HepG2 (cell line): ENCODE measurements at regions not wholly inside any gene's neighbourhood (a gene's known extent, or its start where the extent isn't known, plus 50 kb on each side); places are given as distances from the start of the nearest gene placed in this dataset.

Source experiments
- ATAC-seq: fragments of 200-7000 bp; cut with Tn5 transposase; 3 replicates; pipeline ENCODE4 v1.9.1; 2020; ENCODE audit warnings: mild to moderate bottlenecking, moderate library complexity
- BruUV-seq: library from RNA; stranded (reverse); fragments of 400-500 nt; replicated peaks from 2 replicates; lab custom pipeline; 2021; lab: Mats Ljungman, UMichigan
- CTCF ChIA-PET: fragments of 300-600 bp; formaldehyde crosslinking; extraction: SDS; loops from one replicate; lab custom pipeline; 2021; ENCODE audit warnings: low total read pairs, inconsistent platforms, low intra/inter-chr PET ratio; lab: Yijun Ruan, JAX
- POLR2A ChIA-PET: fragments of 350-600 bp; sonication (Branson Sonifier 250); formaldehyde crosslinking; loops from one replicate; lab custom pipeline; 2020; ENCODE audit warnings: antibody characterized with exemption, inconsistent platforms; lab: Yijun Ruan, JAX
- DNase-seq: peaks from one replicate; pipeline ENCODE4 v3.0.0-alpha.2; 2015; ENCODE audit warnings: low spot score
- FAIRE-seq: peaks from 3 replicates; lab custom pipeline; 2011; peaks lifted over from hg19 to GRCh38; lab: Jason Lieb, UNC
- H2AFZ ChIP-seq: one replicate; pipeline ENCODE4 v1.6.1; 2011; ENCODE audit warnings: low read length, inconsistent platforms
- H3K27ac ChIP-seq: fragments of 300-600 bp; 3 replicates; pipeline ENCODE4 v1.8.0; 2011; ENCODE audit warnings: mixed run types, mild to moderate bottlenecking, mixed read lengths, low read length, inconsistent platforms; ENCODE audit not compliant: insufficient read depth; ENCODE audit errors: extremely low read length
- H3K27me3 ChIP-seq, 2 experiments: fragments of 200-600 bp in 1 of 2; 2 replicates in 1 of 2; 3 replicates in 1 of 2; pipeline versions ENCODE4 v1.6.0 to v1.8.0; 2011; ENCODE audit warnings: low read length in 2 of 2, mild to moderate bottlenecking in 2 of 2, moderate library complexity in 2 of 2, inconsistent platforms in 1 of 2; ENCODE audit not compliant: insufficient read depth in 2 of 2, control insufficient read depth in 1 of 2
- H3K36me3 ChIP-seq, 2 experiments: fragments of 200-600 bp in 1 of 2; replicated peaks in 1 of 2; 2 replicates in 1 of 2; 3 replicates in 1 of 2; pipeline versions ENCODE4 v1.5.1 to v1.8.0; 2011; ENCODE audit warnings: low read length in 2 of 2, inconsistent platforms in 1 of 2; ENCODE audit not compliant: insufficient read depth in 2 of 2, control insufficient read depth in 1 of 2
- H3K4me1 ChIP-seq: 2 replicates; pipeline ENCODE4 v1.5.1; 2012; ENCODE audit warnings: low read length, inconsistent platforms; ENCODE audit not compliant: insufficient read depth
- H3K4me2 ChIP-seq: 2 replicates; pipeline ENCODE4 v1.6.0; 2011; ENCODE audit warnings: low read depth, low read length, inconsistent platforms
- H3K4me3 ChIP-seq, 3 experiments: fragments of 200-600 bp in 1 of 3; sonication (generic), shearing (Covaris generic) in 1 of 3; replicated peaks in 1 of 3; 2 replicates each; pipeline ENCODE4 v1.5.1; 2011 to 2016; ENCODE audit warnings: low read length in 3 of 3, inconsistent platforms in 2 of 3, low read depth in 2 of 3, mild to moderate bottlenecking in 2 of 3, control low read depth in 1 of 3, mixed read lengths in 1 of 3; ENCODE audit not compliant: insufficient read depth in 1 of 3
- H3K79me2 ChIP-seq: one replicate; pipeline ENCODE4 v1.6.1; 2011; ENCODE audit warnings: low read length, inconsistent platforms; ENCODE audit not compliant: insufficient read depth
- H3K9ac ChIP-seq: 2 replicates; pipeline ENCODE4 v1.6.0; 2011; ENCODE audit warnings: mild to moderate bottlenecking, low read depth, low read length, inconsistent platforms; ENCODE audit not compliant: insufficient read depth
- H3K9me3 ChIP-seq: 2 replicates; pipeline ENCODE4 v1.5.1; 2012; ENCODE audit warnings: mild to moderate bottlenecking, low read length
- H4K20me1 ChIP-seq: 2 replicates; pipeline ENCODE4 v1.6.0; 2011; ENCODE audit warnings: inconsistent platforms, mild to moderate bottlenecking, low read length, moderate library complexity; ENCODE audit not compliant: insufficient read depth
- ASH2L ChIP-seq: fragments of 300-600, 200-600 bp; sonication (generic); IDR thresholded peaks from 2 replicates; pipeline ENCODE4 v1.7.0; 2017; ENCODE audit warnings: low read depth, mild to moderate bottlenecking, moderate library complexity, mixed read lengths, low read length; ENCODE audit not compliant: insufficient read length
- ESRRA ChIP-seq: sonication (generic); formaldehyde crosslinking; IDR thresholded peaks from 2 replicates; pipeline ENCODE4 v1.5.1; 2020; ENCODE audit warnings: mild to moderate bottlenecking, low read depth, missing genetic modification reagents
- GZF1 ChIP-seq: sonication (generic); formaldehyde crosslinking; IDR thresholded peaks from 2 replicates; pipeline ENCODE4 v1.5.1; 2020; ENCODE audit warnings: mild to moderate bottlenecking, missing genetic modification reagents
- IRF9 ChIP-seq: sonication (generic); formaldehyde crosslinking; IDR thresholded peaks from 2 replicates; pipeline ENCODE4 v1.8.0; 2022; ENCODE audit warnings: missing genetic modification reagents, mild to moderate bottlenecking, borderline replicate concordance
- KMT2B ChIP-seq: IDR thresholded peaks from 2 replicates; pipeline ENCODE4 v1.6.1; 2016; ENCODE audit warnings: missing genetic modification reagents, missing compliant biosample characterization
- LCORL ChIP-seq, 2 experiments: fragments of 450-650 bp in 1 of 2; sonication (generic) in 1 of 2; formaldehyde crosslinking in 1 of 2; IDR thresholded peaks; 2 replicates each; pipeline versions ENCODE4 v1.5.0 to v1.6.1; 2017 to 2020; ENCODE audit warnings: antibody characterized with exemption in 1 of 2, missing genetic modification reagents in 1 of 2
- MED13 ChIP-seq: sonication (generic); formaldehyde crosslinking; IDR thresholded peaks from 2 replicates; pipeline ENCODE4 v1.5.0; 2020; ENCODE audit warnings: missing genetic modification reagents
- MYC ChIP-seq: sonication (generic); formaldehyde crosslinking; IDR thresholded peaks from 2 replicates; pipeline ENCODE4 v1.9.0; 2021; ENCODE audit warnings: missing genetic modification reagents, borderline replicate concordance
- NAIF1 ChIP-seq: sonication (generic); formaldehyde crosslinking; IDR thresholded peaks from 2 replicates; pipeline ENCODE4 v1.5.0; 2020; ENCODE audit warnings: mild to moderate bottlenecking, missing genetic modification reagents, borderline replicate concordance
- RNF2 ChIP-seq: fragments of 450-650 bp; conservative IDR thresholded peaks from 2 replicates; pipeline ENCODE4 v1.6.1; 2016; ENCODE audit warnings: low read depth
- SOX13 ChIP-seq, 3 experiments: fragments of 450-650 bp in 1 of 3; sonication (generic) in 1 of 3; formaldehyde crosslinking in 1 of 3; IDR thresholded peaks in 2 of 3; conservative IDR thresholded peaks in 1 of 3; 2 replicates each; pipeline versions ENCODE4 v1.5.0 to v1.6.1; 2016 to 2020; ENCODE audit warnings: antibody characterized with exemption in 1 of 3, mild to moderate bottlenecking in 1 of 3, missing compliant biosample characterization in 1 of 3, missing genetic modification reagents in 1 of 3, moderate library complexity in 1 of 3
- TEAD3 ChIP-seq: optimal IDR thresholded peaks from 2 replicates; pipeline ENCODE3; 2016; ENCODE audit warnings: borderline replicate concordance
- ZFX ChIP-seq: sonication (generic); formaldehyde crosslinking; IDR thresholded peaks from 2 replicates; pipeline ENCODE4 v1.4.0; 2020; ENCODE audit warnings: mild to moderate bottlenecking, low read depth, missing genetic modification reagents, moderate library complexity
- ZNF350 ChIP-seq: sonication (generic); formaldehyde crosslinking; IDR thresholded peaks from 2 replicates; pipeline ENCODE4 v1.4.0; 2020; ENCODE audit warnings: mild to moderate bottlenecking, low read depth, missing genetic modification reagents, borderline replicate concordance
- ZNF512B ChIP-seq: sonication (generic); formaldehyde crosslinking; IDR thresholded peaks from 2 replicates; pipeline ENCODE4 v1.5.1; 2020; ENCODE audit warnings: missing genetic modification reagents, mild to moderate bottlenecking, borderline replicate concordance
- ZNF607 ChIP-seq: sonication (generic); formaldehyde crosslinking; IDR thresholded peaks from 2 replicates; pipeline ENCODE4 v1.5.1; 2020; ENCODE audit warnings: missing genetic modification reagents, mild to moderate bottlenecking, borderline replicate concordance
- WGBS: methylation state at CpG from one replicate; pipeline ENCODE4 v1.1.6; 2017; ENCODE audit warnings: low lambda C conversion rate; 5-methylcytosine and 5-hydroxymethylcytosine counted together
- in situ Hi-C: cut with HindIII; loops from 2 replicates; pipeline ENCODE4 v1.10.0; 2017; ENCODE audit warnings: low pct_unique_long_range_greater_than_20kb; ENCODE audit not compliant: extremely low pct_ligation_motif_present
- intact Hi-C: fragments of 100-400 bp; cut with micrococcal nuclease; formaldehyde crosslinking; loops from one replicate; pipeline ENCODE4 v1.10.0; 2022; ENCODE audit not compliant: unreplicated experiment

GRCh38 chr4:33323393-33323792 lies 2603.2 kb downstream of the PCDH7 start:
- Histone ChIP-seq H3K9ac (no peak overlapping the region), H3K79me2 (no peaks in the 10 kb centered on the region), H3K27me3 (no peaks in the 10 kb centered on the region), H4K20me1 (no peaks in the 10 kb centered on the region), H3K9me3 (peaks cover 59% of the 10 kb centered on the region), H3K36me3 (no peaks in the 10 kb centered on the region), H3K27ac (no peak overlapping the region), H2AFZ (no peak overlapping the region), H3K4me1 (no peaks in the 10 kb centered on the region), H3K4me3 (no peak overlapping the region)
- POLR2A ChIA-PET, result no interaction called here
- intact Hi-C loops, result no loop called here
- ATAC-seq (no peak), DNase-seq (no peak)
- WGBS, result 0% methylated on average over 1 of the region's 1 CpG
- no TSS peak for BruUV-seq
- TF ChIP-seq SOX13 (IDR thresholded peaks at IDR 0.05), result no peak
- no peak for TF ChIP-seq SOX13 (CRISPR knock-in tag; conservative IDR thresholded peaks at IDR 0.05 in 1 of 2, IDR thresholded peaks at IDR 0.05 in 1 of 2)
- TF ChIP-seq RNF2, result no peak
- no peak for TF ChIP-seq MED13
- TF ChIP-seq KMT2B (CRISPR knock-in tag), result no peak
- no peak for TF ChIP-seq ZFX
- no peak for TF ChIP-seq ESRRA (CRISPR knock-in tag)
- TF ChIP-seq ZNF350 (CRISPR knock-in tag), result no peak
- no peak for TF ChIP-seq ZNF512B (CRISPR knock-in tag)
- no peak for TF ChIP-seq IRF9 (CRISPR knock-in tag)
- TF ChIP-seq GZF1, result no peak
- no peak for TF ChIP-seq ZNF607 (CRISPR knock-in tag)
- no peak for TF ChIP-seq LCORL (IDR thresholded peaks at IDR 0.05)
- no peak for TF ChIP-seq LCORL (CRISPR knock-in tag; IDR thresholded peaks at IDR 0.05)
- TF ChIP-seq NAIF1, result no peak
- TF ChIP-seq MYC (CRISPR knock-in tag), result no peak
- TF ChIP-seq TEAD3 (CRISPR knock-in tag), result no peak
- no peak for TF ChIP-seq ASH2L
- TF ChIP-seq, all 625 proteins: peak for 0
- no peak overlapping the region for H3K4me2 ChIP-seq
- FAIRE-seq, result no peak
- in situ Hi-C loops, result no loop called here
- CTCF ChIA-PET, result no interaction called here
